Fibroblast of villous mesenchyme (primary cell): ENCODE measurements at regions not wholly inside any gene's neighbourhood (a gene's known extent, or its start where the extent isn't known, plus 50 kb on each side); places are given as distances from the start of the nearest gene placed in this dataset.

Experiments used
- DNase-seq: peaks from one replicate; pipeline ENCODE4 v3.0.0-alpha.2; 2010; ENCODE audit warnings: low read depth
- H3K4me3 ChIP-seq: 2 replicates; pipeline ENCODE4 v1.5.1; 2011; ENCODE audit warnings: low read depth, mild to moderate bottlenecking, low read length
- CTCF ChIP-seq: IDR thresholded peaks from 2 replicates; pipeline ENCODE4 v1.5.1; 2012; ENCODE audit warnings: low read depth, mild to moderate bottlenecking, low read length; ENCODE audit not compliant: insufficient read depth

DNA sequence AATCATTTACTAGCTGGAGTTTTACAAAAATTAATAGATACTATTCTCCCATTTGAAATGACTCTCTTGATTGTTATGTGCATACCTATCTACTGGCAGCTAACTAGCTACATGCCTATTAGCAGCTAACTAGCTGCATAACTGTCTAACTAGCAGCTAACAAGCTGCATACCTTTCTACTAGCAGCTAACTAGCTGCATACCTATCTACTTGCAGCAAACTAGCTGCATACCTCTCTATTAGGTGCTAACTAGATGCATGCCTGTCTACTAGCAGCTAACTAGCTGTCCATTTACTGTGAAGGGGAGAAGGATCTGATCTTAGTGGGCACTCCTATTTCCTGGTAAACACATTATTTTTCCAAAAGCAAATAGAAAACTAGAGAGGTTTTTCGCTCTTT lies 439.4 kb upstream of the PFKP start:
- no peak for DNase-seq
- no peak overlapping the region for H3K4me3 ChIP-seq
- TF ChIP-seq CTCF: no peak

GRCh38 chr10:2625094-2625493 lies 442.3 kb upstream of the PFKP start:
- DNase-seq: no peak
- no peak for TF ChIP-seq CTCF
- H3K4me3 ChIP-seq: no peak overlapping the region

DNA sequence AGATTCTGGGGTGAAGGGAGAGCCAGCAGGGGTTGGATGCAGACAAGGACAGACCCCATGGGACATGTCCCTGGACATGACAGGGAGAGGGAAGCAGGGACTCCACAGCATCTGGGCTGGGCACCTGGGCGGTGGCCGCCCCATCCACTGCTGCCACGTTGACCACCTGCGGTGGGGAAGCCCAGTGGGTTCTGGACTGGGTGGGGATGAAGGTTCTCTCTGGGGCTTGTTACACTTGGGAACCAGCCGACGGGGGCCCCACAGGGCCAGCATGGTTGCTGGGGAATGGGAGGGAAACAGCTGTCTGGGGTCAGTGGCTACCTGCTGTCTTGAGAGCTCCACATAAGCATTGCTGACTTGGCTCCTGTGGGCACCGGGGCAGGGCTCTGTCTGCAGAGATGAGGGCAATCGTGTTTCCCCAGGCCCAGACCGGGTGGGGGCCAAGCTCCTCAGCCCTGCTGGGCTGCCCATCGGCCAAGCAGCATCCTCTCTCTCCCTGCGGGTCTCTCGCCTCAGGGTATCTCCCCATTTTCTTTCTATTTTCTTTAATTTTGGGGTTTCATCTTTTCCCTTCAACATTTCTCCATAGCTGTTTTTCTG lies 443.6 kb upstream of the PFKP start:
- DNase-seq: no peak
- no peak overlapping the region for H3K4me3 ChIP-seq
- TF ChIP-seq CTCF: no peak

DNA sequence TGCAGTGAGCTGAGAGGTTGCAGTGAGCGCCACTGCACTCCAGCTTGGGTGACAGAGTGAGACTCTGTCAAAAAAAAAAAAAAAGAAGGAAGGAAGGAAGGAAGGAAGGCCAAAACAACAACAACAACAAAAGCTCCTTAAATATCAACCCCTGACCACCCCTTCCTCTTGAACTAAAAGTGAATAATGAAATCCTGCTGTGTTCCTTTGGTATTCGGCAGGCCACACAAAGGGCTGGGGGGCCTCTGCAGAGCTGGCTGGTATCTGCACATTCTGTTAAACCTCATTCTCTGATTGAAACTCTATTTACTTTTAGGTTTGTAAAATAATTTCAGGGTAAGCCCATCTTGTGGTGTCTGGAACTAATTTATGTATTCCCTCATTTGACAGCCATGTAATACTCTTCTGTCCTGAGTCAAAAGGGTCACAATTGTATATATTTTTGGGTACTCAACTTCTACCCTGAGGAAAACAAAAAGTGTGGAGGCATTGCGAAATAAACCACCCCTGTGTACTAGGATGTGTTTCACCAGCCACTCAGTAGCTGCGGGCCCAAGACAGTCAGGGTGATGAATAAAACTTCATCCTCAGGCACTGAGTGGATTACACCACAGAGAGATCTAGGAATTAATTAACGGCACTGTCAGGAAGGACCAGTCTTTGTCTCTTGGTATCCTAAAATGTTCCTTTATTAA lies 446.4 kb upstream of the PFKP start:
- no peak for DNase-seq
- TF ChIP-seq CTCF: no peak
- no peak overlapping the region for H3K4me3 ChIP-seq

DNA sequence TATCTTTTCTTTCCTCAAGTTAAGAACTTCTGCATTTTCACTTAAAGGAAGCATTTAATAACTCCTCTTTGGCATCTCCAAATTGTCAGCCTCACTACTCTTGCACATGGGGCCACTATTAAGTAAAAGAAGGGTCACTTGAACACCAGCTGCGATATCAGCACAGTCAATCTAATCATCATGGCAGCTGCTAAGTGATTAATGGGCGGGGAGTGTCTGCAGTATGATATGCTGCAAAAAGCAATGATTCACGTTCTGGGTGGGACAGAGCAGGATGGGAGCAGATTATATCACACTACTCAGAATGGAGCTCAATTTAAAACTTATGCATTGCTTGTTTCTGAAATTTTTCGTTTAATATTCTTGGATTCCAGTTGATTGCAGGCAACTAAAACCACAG lies 447.4 kb upstream of the PFKP start:
- no peak overlapping the region for H3K4me3 ChIP-seq
- no peak for DNase-seq
- no peak for TF ChIP-seq CTCF

DNA sequence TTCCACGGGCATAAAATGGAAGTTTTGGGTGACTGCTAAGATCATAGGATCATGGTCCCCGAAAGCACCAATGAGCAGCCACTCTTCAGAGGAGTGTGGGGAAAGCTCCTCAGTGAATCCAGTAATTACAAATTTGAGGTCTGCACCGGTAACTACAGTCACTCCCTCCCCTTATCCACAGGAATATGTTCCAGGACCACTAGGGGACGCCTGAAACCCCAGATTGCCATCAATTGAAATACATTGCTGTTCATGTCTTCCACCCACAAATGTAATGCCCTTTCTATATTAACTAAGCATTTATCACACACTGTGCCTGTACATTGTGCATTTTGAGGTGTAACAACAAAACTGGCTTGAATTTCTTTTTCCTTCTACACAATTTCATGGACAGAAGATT lies 447.9 kb upstream of the PFKP start:
- no peak overlapping the region for H3K4me3 ChIP-seq
- TF ChIP-seq CTCF: no peak
- DNase-seq: no peak

- no peak overlapping the region for H3K4me3 ChIP-seq
- DNase-seq: no peak
- no peak for TF ChIP-seq CTCF
Measured at GRCh38 chr10:2618690-2619089, 448.7 kb upstream of the PFKP start.
